Natural killer cell (primary cell): ENCODE measurements at regions not wholly inside any gene's neighbourhood (a gene's known extent, or its start where the extent isn't known, plus 50 kb on each side); places are given as distances from the start of the nearest gene placed in this dataset.

Experiments
- ATAC-seq, 3 donors: fragments of 150-1000 bp in 2 of 3; fragments of 200-7000 bp in 1 of 3; cut with Tn5 transposase; 1 replicate in 1 of 3; 2 replicates in 2 of 3; pipeline ENCODE4 v1.10.0; 2021; ENCODE audit warnings: mild to moderate bottlenecking in 2 of 3, moderate library complexity in 2 of 3
- DNase-seq, 2 donors: peaks; one replicate each; pipeline versions ENCODE4 v3.0.0 to v3.0.0-alpha.2; 2013 to 2021; ENCODE audit warnings: mixed read lengths in 1 of 2
- H3K27ac ChIP-seq: one replicate; pipeline ENCODE4 v1.5.1; 2013; ENCODE audit warnings: mild to moderate bottlenecking, low read length
- H3K27me3 ChIP-seq: one replicate; pipeline ENCODE4 v1.6.1; 2013; ENCODE audit warnings: low read length; ENCODE audit not compliant: control insufficient read depth, insufficient read depth
- H3K36me3 ChIP-seq: one replicate; pipeline ENCODE4 v1.6.1; 2013; ENCODE audit warnings: low read length; ENCODE audit not compliant: control insufficient read depth, insufficient read depth
- H3K4me1 ChIP-seq: one replicate; pipeline ENCODE4 v1.6.1; 2013; ENCODE audit warnings: low read length; ENCODE audit not compliant: control insufficient read depth, insufficient read depth
- H3K4me3 ChIP-seq: one replicate; pipeline ENCODE4 v1.5.1; 2013; ENCODE audit warnings: low read length
- H3K9me3 ChIP-seq: one replicate; pipeline ENCODE4 v1.6.1; 2013; ENCODE audit warnings: low read length; ENCODE audit not compliant: control insufficient read depth, insufficient read depth
- H3K27ac Mint-ChIP-seq, 2 donors: one replicate each; pipeline ENCODE4 v1.8.0; 2022; ENCODE audit warnings: mild to moderate bottlenecking in 2 of 2, mixed read lengths in 2 of 2, moderate library complexity in 1 of 2
- H3K27me3 Mint-ChIP-seq, 2 donors: one replicate each; pipeline ENCODE4 v1.8.0; 2022; ENCODE audit warnings: low read depth in 2 of 2, mixed read lengths in 2 of 2
- H3K36me3 Mint-ChIP-seq: one replicate; pipeline ENCODE4 v1.8.0; 2022; ENCODE audit warnings: mixed read lengths
- H3K4me1 Mint-ChIP-seq, 2 donors: one replicate each; pipeline ENCODE4 v1.8.0; 2022; ENCODE audit warnings: mixed read lengths in 2 of 2
- H3K4me3 Mint-ChIP-seq: one replicate; pipeline ENCODE4 v1.8.0; 2022; ENCODE audit warnings: mild to moderate bottlenecking, moderate library complexity, mixed read lengths
- H3K9me3 Mint-ChIP-seq, 2 donors: one replicate each; pipeline ENCODE4 v1.8.0; 2022; ENCODE audit warnings: mixed read lengths in 2 of 2
- WGBS: methylation state at CpG from one replicate; pipeline ENCODE4 v1.1.7; 2013; ENCODE audit warnings: missing lambda C conversion rate; ENCODE audit not compliant: insufficient coverage; 5-methylcytosine and 5-hydroxymethylcytosine counted together
- intact Hi-C: fragments of 100-400 bp; cut with micrococcal nuclease; formaldehyde crosslinking; loops from one replicate; pipeline ENCODE4 v1.14.2; 2022
- TF ChIP-seq, protein P1 (sequence below): fragments of 200-600 bp; IDR thresholded peaks from one replicate; pipeline ENCODE4 v1.8.0; 2022; ENCODE audit warnings: antibody characterized with exemption

DNA sequence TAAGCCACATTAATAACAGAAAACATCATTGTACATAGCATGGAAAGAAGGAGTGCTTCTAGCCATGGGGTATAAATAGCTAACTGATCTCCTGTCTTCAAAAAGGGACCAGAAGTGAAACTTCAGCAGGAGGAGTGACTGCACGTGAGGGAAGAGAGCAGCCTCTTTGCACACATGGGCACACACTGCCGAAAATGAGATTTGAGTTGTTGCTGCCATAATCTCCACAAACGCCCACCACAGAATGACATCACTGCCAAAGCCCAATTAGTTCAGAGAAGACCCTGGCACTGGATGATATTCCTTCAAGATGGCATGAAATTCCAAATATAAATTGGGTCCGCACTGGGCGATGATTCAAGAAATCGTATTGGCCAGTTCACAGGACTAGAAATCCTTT is 238.9 kb upstream of the NR4A3 start:
- Histone ChIP-seq H3K4me1 (no peaks in the 10 kb centered on the region), H3K4me3 (no peak overlapping the region), H3K27ac (no peak overlapping the region), H3K27me3 (no peaks in the 10 kb centered on the region), H3K9me3 (no peaks in the 10 kb centered on the region), H3K36me3 (no peaks in the 10 kb centered on the region)
- TF ChIP-seq, protein P1, sequence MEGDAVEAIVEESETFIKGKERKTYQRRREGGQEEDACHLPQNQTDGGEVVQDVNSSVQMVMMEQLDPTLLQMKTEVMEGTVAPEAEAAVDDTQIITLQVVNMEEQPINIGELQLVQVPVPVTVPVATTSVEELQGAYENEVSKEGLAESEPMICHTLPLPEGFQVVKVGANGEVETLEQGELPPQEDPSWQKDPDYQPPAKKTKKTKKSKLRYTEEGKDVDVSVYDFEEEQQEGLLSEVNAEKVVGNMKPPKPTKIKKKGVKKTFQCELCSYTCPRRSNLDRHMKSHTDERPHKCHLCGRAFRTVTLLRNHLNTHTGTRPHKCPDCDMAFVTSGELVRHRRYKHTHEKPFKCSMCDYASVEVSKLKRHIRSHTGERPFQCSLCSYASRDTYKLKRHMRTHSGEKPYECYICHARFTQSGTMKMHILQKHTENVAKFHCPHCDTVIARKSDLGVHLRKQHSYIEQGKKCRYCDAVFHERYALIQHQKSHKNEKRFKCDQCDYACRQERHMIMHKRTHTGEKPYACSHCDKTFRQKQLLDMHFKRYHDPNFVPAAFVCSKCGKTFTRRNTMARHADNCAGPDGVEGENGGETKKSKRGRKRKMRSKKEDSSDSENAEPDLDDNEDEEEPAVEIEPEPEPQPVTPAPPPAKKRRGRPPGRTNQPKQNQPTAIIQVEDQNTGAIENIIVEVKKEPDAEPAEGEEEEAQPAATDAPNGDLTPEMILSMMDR = no peak
- H3K36me3 Mint-ChIP-seq = no peaks in the 10 kb centered on the region
- WGBS = 73% methylated on average over 6 of the region's 6 CpGs
- no peaks in the 10 kb centered on the region for H3K4me1 Mint-ChIP-seq
- ATAC-seq (no peak), DNase-seq (no peak)
- H3K9me3 Mint-ChIP-seq = no peaks in the 10 kb centered on the region
- intact Hi-C loops = no loop called here
- no peak overlapping the region for H3K4me3 Mint-ChIP-seq
- no peak overlapping the region for H3K27ac Mint-ChIP-seq
- peaks cover 12 to 16% of the 10 kb centered on the region in 2 donors for H3K27me3 Mint-ChIP-seq

DNA sequence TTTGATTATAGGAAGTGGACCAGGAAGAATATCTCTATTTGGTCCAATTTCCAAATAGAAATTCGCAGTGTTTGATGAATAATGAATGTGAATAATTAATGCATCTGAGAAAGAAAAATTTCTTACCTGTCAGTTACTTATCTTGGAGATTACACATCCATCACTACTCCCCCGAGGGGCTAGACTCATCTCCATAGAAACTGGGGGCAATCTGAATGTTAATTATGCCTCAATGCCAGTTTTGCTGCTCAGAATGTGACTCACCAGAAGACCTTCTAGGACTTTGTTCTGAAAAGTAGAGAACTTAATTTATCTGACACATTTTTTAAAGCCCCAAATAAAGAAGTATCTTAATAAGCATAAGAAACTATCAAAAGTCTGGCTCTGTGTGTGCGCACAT is 233.4 kb upstream of the NR4A3 start:
- TF ChIP-seq, protein P1 = no peak
- intact Hi-C loops = no loop called here
- H3K27ac Mint-ChIP-seq = no peak overlapping the region
- no peaks in the 10 kb centered on the region for H3K9me3 ChIP-seq
- no peak overlapping the region for H3K27ac ChIP-seq
- no peak overlapping the region for H3K4me3 ChIP-seq
- H3K9me3 Mint-ChIP-seq = no peaks in the 10 kb centered on the region
- no peaks in the 10 kb centered on the region for H3K4me1 Mint-ChIP-seq
- H3K4me3 Mint-ChIP-seq = no peak overlapping the region
- DNase-seq (no peak), ATAC-seq (no peak)
- H3K27me3 ChIP-seq = no peaks in the 10 kb centered on the region
- H3K27me3 Mint-ChIP-seq = peaks cover 5 to 15% of the 10 kb centered on the region in 2 donors
- no peaks in the 10 kb centered on the region for H3K36me3 ChIP-seq
- no peaks in the 10 kb centered on the region for H3K4me1 ChIP-seq
- 95% methylated on average over 2 of the region's 3 CpGs for WGBS
- no peaks in the 10 kb centered on the region for H3K36me3 Mint-ChIP-seq

DNA sequence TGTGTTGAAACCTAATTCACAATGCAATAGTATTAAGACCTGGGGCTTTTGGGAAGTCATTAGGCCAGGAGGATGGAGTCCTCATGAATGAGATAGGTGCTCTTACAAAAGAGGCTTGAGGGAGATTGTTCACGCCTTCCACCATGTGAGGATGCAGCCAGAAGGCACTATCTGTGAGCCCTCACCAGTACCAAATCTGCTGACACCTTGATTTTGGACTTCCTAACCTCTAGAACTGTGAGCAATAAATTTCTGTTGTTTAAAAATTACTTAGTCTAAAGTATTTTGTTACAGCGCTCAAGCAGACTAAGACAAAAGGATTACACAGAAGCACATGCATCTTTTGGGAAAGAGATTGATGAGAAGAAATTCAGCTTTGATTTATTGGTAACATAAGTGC is 232.9 kb upstream of the NR4A3 start:
- Mint-ChIP-seq H3K9me3 (no peaks in the 10 kb centered on the region), H3K4me1 (no peaks in the 10 kb centered on the region), H3K4me3 (no peak overlapping the region), H3K36me3 (no peaks in the 10 kb centered on the region), H3K27me3 (peaks cover under 1 to 11% of the 10 kb centered on the region in 2 donors), H3K27ac (no peak overlapping the region)
- H3K36me3 ChIP-seq = no peaks in the 10 kb centered on the region
- DNase-seq (no peak), ATAC-seq (no peak)
- TF ChIP-seq, protein P1 = no peak
- H3K9me3 ChIP-seq = no peaks in the 10 kb centered on the region
- H3K27me3 ChIP-seq = no peaks in the 10 kb centered on the region
- H3K27ac ChIP-seq = no peak overlapping the region
- WGBS = 97% methylated on average over 2 of the region's 2 CpGs
- intact Hi-C loops = no loop called here
- no peak overlapping the region for H3K4me3 ChIP-seq
- no peaks in the 10 kb centered on the region for H3K4me1 ChIP-seq

DNA sequence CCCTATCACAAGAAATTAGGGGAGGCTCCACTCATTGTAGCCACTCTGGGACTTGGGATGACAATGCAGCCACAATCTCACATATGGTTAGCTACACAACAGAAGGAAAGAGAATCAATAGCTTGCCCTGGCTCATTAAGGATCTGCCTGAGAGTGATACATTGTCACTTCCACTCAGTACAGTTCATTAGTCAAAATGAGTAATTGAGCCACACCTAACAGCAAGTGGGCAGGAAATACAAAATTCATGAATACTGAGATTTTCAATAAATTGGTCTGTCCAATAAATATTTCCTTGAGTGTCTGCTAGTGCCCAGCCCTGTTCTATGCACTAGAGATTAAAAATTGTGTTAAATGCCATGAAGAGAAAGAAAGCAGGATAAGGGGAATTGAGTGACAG is 231.3 kb upstream of the NR4A3 start:
- ATAC-seq (no peak), DNase-seq (no peak)
- Histone ChIP-seq H3K27ac (peak overlapping the region; percentile 27), H3K36me3 (no peaks in the 10 kb centered on the region), H3K9me3 (no peaks in the 10 kb centered on the region), H3K27me3 (no peaks in the 10 kb centered on the region), H3K4me3 (no peak overlapping the region), H3K4me1 (no peaks in the 10 kb centered on the region)
- peaks cover 0 to 13% of the 10 kb centered on the region in 2 donors for H3K27me3 Mint-ChIP-seq
- TF ChIP-seq, protein P1 = no peak
- no peaks in the 10 kb centered on the region for H3K36me3 Mint-ChIP-seq
- H3K4me3 Mint-ChIP-seq = no peak overlapping the region
- intact Hi-C loops = no loop called here
- H3K4me1 Mint-ChIP-seq = no peaks in the 10 kb centered on the region
- no peaks in the 10 kb centered on the region for H3K9me3 Mint-ChIP-seq
- H3K27ac Mint-ChIP-seq = peak overlapping the region in 1 of 2 donors; percentile 69
